ENCODE measurements at regions not wholly inside any gene's neighbourhood (a gene's known extent, or its start where the extent isn't known, plus 50 kb on each side); places are given as distances from the start of the nearest gene placed in this dataset.
A peak's percentile ranks its signal among the peaks of the same experiment; 100 is the strongest.

GRCh38 chr5:27475063-27475462 lies 436.7 kb upstream of the CDH9 start:
- H3K4me3 ChIP-seq (ENCODE audit: low read depth, low read length): peak overlapping the region; percentile 92
- TF ChIP-seq, protein P1, sequence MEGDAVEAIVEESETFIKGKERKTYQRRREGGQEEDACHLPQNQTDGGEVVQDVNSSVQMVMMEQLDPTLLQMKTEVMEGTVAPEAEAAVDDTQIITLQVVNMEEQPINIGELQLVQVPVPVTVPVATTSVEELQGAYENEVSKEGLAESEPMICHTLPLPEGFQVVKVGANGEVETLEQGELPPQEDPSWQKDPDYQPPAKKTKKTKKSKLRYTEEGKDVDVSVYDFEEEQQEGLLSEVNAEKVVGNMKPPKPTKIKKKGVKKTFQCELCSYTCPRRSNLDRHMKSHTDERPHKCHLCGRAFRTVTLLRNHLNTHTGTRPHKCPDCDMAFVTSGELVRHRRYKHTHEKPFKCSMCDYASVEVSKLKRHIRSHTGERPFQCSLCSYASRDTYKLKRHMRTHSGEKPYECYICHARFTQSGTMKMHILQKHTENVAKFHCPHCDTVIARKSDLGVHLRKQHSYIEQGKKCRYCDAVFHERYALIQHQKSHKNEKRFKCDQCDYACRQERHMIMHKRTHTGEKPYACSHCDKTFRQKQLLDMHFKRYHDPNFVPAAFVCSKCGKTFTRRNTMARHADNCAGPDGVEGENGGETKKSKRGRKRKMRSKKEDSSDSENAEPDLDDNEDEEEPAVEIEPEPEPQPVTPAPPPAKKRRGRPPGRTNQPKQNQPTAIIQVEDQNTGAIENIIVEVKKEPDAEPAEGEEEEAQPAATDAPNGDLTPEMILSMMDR (IDR thresholded peaks at IDR 0.05; ENCODE audit: low read depth, low read length): no peak

DNA sequence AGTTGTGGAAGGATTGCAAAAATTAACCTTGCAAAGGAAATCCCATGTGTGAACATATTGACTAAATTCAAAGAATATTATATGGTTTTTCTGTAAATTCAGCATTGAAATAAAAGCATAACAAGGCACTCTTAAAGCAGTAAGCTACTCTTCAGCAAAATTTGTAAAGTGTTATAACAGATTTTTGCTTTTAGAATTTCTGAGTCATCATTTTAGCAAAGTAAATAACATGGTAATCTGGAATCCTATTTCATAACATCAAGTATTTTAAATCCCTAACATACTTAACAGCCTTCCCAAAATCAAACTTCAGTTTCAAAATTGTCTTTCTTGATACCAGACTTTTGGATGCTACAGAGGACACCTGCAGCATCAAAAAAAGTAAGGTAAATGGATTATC lies 436.0 kb upstream of the CDH9 start:
- H3K4me3 ChIP-seq (ENCODE audit: low read depth, low read length): peak overlapping the region; percentile 92

DNA sequence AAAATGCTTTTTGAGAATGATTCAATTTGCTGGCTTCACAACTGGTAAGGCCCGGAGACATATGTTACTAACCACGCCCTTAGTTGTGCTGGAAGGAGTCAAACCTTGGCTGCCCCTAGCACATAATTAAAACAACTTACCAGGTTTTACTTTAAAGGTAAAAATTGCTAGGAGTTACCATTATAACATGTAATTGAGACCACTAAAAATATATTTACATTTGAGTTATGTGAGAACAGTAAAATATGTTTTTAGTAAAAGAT lies 435.6 kb upstream of the CDH9 start:
- TF ChIP-seq, protein P1 (IDR thresholded peaks at IDR 0.05; ENCODE audit: low read depth, low read length): no peak
- H3K4me3 ChIP-seq (ENCODE audit: low read depth, low read length): peak overlapping the region; percentile 92

More for the DNA sequence above, 436.0 kb upstream of the CDH9 start:
- TF ChIP-seq, protein P1 (IDR thresholded peaks at IDR 0.05; ENCODE audit: low read depth, low read length): no peak

DNA sequence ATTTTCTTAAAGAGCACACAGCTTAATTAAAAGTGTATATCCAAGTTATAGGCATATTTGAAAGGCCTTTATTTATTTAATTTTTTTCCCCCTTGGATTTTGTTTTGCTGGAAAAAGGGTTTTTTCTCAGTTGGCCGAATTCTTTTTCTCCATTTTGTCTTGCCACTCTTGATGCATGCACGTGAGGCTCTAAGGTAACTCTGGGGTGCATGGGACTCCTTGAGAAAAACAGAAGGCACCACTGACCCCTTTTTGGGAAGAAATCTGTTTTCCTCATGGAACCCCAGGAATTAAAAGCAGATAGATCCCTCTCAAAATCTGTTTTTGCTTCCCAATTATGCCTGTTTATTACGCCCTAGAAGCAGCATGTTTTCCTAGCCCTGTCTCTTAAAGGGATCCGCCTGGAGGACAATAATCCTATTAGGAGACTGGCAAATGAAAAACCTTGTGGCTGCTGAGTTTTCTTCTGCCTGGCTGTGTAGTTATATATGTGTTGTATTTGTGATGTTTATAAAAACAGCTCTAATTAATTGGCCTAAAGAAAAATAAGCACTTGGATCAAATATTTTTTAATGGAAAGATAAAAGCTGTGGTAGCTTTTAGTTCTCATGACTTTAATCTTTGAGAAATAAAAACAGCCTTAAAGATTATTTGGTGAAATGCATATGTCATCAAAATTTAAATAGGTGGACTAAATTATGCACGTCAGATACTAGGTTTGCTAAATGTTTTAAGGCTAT lies 435.1 kb upstream of the CDH9 start:
- TF ChIP-seq, protein P1 (IDR thresholded peaks at IDR 0.05; ENCODE audit: low read depth, low read length): no peak
- peak overlapping the region; percentile 92 for H3K4me3 ChIP-seq (ENCODE audit: low read depth, low read length)

DNA sequence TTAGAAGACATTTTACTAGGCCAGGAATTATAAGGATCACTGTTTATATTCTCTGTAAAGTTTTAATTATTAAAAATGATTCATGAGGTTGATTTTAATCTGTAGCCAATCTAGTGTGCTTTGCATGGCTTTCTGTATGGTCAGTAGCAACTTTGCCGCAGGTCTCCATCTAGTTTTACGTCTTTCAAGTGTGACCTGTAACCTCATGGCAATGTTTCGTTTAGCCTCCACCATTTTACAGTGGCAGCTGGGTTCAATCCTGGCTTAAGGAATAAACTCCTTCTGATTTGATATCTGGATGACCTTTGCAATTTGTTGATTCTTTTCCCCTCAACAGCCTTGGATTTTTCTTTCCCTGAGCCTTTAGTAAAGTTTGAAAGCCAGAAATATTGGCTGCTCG lies 434.5 kb upstream of the CDH9 start:
- TF ChIP-seq, protein P1 (IDR thresholded peaks at IDR 0.05; ENCODE audit: low read depth, low read length): no peak
- H3K4me3 ChIP-seq (ENCODE audit: low read depth, low read length): peak overlapping the region; percentile 92

DNA sequence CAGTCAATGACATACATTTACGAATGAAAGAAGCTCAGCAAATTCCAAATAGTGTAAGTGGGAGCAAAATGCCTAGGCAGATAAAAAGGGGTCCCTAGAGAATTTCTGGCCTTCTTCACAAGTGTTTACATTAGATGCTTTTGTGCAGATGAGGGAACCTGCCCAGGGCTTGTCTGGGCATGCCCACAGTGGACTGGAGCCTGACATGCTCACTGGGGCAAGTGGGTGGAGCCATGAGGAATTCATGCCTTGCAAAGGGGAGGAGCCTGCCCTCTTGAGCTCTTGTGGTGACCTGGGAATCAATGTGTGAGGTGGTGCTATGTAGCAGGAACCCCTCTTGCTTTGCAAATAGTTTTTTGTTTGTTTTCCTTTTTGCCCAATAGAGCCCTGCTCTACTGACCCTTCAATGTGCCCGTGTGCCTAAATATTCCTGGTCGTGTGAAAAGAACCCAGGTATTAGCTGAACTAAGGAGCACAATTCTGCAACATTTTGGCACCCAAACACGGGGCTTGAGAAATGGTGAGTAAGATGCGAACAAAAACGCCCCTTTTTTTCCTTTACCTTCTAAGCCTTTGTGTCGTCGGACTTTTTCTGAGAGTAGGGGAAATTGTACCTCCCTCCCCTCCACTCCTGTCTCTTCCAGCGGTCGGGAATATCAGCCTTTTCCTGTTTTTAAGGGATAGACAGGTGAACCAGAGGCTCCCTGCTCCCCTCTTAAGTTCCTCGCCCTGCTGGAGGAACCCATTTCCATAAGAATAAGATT lies 433.8 kb upstream of the CDH9 start:
- TF ChIP-seq, protein P1 (IDR thresholded peaks at IDR 0.05; ENCODE audit: low read depth, low read length): no peak
- H3K4me3 ChIP-seq (ENCODE audit: low read depth, low read length): peak overlapping the region; percentile 92

DNA sequence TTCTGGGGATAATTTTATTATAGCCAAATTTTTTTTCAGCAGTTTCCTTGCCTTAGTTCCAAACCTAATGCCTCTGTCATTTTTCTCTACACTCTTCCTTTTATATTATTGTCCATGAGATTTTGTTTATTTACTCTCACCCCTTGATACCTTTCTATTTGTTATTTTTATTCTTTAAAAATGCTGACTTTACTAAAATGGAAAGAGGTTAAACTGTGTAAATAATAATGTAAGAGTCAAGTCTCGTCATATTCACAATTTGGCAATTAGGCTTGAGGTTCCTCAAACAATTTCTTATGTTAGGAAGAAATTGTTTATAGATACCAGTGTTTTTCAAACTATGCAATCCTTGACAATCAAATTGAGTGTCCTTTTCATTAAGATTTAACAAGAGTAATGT lies 428.6 kb upstream of the CDH9 start:
- H3K4me3 ChIP-seq (ENCODE audit: low read depth, low read length): no peak overlapping the region
- TF ChIP-seq, protein P1 (IDR thresholded peaks at IDR 0.05; ENCODE audit: low read depth, low read length): no peak

Measured in WI38 (cell line).